ENCODE measurements at regions not wholly inside any gene's neighbourhood (a gene's known extent, or its start where the extent isn't known, plus 50 kb on each side); places are given as distances from the start of the nearest gene placed in this dataset.

DNA sequence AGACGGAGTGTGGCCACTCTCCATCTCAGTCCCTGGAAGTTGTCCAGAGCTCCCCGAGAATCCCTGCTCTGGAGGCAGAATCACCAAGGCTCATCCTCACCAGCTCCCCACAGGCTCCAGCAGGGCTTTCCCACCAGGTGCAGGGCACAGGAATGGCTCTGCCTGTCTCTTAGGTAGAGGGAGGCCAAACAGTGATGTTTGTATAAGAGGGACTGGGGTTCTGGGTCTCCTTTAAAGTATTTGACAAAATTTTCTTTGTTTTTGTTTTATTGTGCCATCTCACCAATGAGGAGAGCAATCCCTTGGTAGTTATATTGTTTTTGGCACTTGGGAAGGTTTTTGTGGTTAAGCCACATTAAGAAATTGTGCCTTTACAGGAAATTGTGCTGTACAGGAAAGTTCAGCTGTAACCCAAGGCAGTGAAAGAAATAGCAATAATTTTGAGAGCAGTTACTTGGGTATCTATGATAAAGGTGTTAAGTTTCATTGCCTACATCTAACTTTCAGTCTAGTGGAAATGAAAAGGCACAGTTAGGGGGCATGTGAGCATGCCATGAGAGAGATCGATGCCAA is 219.3 kb upstream of the PRSS58 start:
- CTCF ChIA-PET, result interaction anchor here (1.0 to 1.8 kb wide), 4 partner anchors 13 to 176 kb away, joined by 4 to 6 read pairs (median 4); no protein-coding TSS in a partner anchor
- TF ChIP-seq GRHL2 (CRISPR knock-in tag; IDR thresholded peaks at IDR 0.05; ENCODE audit: insufficient replicate concordance, severe bottlenecking) (no peak), ZBTB43 (CRISPR knock-in tag; IDR thresholded peaks at IDR 0.05) (no peak), TP53 (CRISPR knock-in tag; IDR thresholded peaks at IDR 0.05) (no peak), PREB (CRISPR knock-in tag; IDR thresholded peaks at IDR 0.05; ENCODE audit: borderline replicate concordance) (no peak), SMAD3 (CRISPR knock-in tag; IDR thresholded peaks at IDR 0.05; ENCODE audit: borderline replicate concordance) (no peak), ATF2 (CRISPR knock-in tag; IDR thresholded peaks at IDR 0.05; ENCODE audit: borderline replicate concordance, low read depth) (no peak), ELF4 (CRISPR knock-in tag; IDR thresholded peaks at IDR 0.05; ENCODE audit: low read depth) (no peak), RORB (CRISPR knock-in tag; IDR thresholded peaks at IDR 0.05) (no peak), USF2 (CRISPR knock-in tag; IDR thresholded peaks at IDR 0.05) (no peak), ZMAT4 (CRISPR knock-in tag; IDR thresholded peaks at IDR 0.05) (no peak), ESRRA (CRISPR knock-in tag; IDR thresholded peaks at IDR 0.05; ENCODE audit: borderline replicate concordance) (no peak), MXD4 (CRISPR knock-in tag; IDR thresholded peaks at IDR 0.05; ENCODE audit: borderline replicate concordance) (no peak)
- TF ChIP-seq, protein P1, sequence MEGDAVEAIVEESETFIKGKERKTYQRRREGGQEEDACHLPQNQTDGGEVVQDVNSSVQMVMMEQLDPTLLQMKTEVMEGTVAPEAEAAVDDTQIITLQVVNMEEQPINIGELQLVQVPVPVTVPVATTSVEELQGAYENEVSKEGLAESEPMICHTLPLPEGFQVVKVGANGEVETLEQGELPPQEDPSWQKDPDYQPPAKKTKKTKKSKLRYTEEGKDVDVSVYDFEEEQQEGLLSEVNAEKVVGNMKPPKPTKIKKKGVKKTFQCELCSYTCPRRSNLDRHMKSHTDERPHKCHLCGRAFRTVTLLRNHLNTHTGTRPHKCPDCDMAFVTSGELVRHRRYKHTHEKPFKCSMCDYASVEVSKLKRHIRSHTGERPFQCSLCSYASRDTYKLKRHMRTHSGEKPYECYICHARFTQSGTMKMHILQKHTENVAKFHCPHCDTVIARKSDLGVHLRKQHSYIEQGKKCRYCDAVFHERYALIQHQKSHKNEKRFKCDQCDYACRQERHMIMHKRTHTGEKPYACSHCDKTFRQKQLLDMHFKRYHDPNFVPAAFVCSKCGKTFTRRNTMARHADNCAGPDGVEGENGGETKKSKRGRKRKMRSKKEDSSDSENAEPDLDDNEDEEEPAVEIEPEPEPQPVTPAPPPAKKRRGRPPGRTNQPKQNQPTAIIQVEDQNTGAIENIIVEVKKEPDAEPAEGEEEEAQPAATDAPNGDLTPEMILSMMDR (IDR thresholded peaks at IDR 0.05), result no peak
- TF ChIP-seq, protein P2, sequence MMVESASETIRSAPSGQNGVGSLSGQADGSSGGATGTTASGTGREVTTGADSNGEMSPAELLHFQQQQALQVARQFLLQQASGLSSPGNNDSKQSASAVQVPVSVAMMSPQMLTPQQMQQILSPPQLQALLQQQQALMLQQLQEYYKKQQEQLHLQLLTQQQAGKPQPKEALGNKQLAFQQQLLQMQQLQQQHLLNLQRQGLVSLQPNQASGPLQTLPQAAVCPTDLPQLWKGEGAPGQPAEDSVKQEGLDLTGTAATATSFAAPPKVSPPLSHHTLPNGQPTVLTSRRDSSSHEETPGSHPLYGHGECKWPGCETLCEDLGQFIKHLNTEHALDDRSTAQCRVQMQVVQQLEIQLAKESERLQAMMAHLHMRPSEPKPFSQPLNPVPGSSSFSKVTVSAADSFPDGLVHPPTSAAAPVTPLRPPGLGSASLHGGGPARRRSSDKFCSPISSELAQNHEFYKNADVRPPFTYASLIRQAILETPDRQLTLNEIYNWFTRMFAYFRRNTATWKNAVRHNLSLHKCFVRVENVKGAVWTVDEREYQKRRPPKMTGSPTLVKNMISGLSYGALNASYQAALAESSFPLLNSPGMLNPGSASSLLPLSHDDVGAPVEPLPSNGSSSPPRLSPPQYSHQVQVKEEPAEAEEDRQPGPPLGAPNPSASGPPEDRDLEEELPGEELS (CRISPR knock-in tag; IDR thresholded peaks at IDR 0.05), result no peak
- TF ChIP-seq, protein P3, sequence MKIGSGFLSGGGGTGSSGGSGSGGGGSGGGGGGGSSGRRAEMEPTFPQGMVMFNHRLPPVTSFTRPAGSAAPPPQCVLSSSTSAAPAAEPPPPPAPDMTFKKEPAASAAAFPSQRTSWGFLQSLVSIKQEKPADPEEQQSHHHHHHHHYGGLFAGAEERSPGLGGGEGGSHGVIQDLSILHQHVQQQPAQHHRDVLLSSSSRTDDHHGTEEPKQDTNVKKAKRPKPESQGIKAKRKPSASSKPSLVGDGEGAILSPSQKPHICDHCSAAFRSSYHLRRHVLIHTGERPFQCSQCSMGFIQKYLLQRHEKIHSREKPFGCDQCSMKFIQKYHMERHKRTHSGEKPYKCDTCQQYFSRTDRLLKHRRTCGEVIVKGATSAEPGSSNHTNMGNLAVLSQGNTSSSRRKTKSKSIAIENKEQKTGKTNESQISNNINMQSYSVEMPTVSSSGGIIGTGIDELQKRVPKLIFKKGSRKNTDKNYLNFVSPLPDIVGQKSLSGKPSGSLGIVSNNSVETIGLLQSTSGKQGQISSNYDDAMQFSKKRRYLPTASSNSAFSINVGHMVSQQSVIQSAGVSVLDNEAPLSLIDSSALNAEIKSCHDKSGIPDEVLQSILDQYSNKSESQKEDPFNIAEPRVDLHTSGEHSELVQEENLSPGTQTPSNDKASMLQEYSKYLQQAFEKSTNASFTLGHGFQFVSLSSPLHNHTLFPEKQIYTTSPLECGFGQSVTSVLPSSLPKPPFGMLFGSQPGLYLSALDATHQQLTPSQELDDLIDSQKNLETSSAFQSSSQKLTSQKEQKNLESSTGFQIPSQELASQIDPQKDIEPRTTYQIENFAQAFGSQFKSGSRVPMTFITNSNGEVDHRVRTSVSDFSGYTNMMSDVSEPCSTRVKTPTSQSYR (CRISPR knock-in tag; IDR thresholded peaks at IDR 0.05), result no peak
- TF ChIP-seq, protein P4, sequence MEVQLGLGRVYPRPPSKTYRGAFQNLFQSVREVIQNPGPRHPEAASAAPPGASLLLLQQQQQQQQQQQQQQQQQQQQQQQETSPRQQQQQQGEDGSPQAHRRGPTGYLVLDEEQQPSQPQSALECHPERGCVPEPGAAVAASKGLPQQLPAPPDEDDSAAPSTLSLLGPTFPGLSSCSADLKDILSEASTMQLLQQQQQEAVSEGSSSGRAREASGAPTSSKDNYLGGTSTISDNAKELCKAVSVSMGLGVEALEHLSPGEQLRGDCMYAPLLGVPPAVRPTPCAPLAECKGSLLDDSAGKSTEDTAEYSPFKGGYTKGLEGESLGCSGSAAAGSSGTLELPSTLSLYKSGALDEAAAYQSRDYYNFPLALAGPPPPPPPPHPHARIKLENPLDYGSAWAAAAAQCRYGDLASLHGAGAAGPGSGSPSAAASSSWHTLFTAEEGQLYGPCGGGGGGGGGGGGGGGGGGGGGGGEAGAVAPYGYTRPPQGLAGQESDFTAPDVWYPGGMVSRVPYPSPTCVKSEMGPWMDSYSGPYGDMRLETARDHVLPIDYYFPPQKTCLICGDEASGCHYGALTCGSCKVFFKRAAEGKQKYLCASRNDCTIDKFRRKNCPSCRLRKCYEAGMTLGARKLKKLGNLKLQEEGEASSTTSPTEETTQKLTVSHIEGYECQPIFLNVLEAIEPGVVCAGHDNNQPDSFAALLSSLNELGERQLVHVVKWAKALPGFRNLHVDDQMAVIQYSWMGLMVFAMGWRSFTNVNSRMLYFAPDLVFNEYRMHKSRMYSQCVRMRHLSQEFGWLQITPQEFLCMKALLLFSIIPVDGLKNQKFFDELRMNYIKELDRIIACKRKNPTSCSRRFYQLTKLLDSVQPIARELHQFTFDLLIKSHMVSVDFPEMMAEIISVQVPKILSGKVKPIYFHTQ (CRISPR knock-in tag; IDR thresholded peaks at IDR 0.05), result no peak
- TF ChIP-seq, protein P5, sequence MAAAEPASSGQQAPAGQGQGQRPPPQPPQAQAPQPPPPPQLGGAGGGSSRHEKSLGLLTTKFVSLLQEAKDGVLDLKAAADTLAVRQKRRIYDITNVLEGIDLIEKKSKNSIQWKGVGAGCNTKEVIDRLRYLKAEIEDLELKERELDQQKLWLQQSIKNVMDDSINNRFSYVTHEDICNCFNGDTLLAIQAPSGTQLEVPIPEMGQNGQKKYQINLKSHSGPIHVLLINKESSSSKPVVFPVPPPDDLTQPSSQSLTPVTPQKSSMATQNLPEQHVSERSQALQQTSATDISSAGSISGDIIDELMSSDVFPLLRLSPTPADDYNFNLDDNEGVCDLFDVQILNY (CRISPR knock-in tag; IDR thresholded peaks at IDR 0.05), result no peak
- TF ChIP-seq, protein P6, sequence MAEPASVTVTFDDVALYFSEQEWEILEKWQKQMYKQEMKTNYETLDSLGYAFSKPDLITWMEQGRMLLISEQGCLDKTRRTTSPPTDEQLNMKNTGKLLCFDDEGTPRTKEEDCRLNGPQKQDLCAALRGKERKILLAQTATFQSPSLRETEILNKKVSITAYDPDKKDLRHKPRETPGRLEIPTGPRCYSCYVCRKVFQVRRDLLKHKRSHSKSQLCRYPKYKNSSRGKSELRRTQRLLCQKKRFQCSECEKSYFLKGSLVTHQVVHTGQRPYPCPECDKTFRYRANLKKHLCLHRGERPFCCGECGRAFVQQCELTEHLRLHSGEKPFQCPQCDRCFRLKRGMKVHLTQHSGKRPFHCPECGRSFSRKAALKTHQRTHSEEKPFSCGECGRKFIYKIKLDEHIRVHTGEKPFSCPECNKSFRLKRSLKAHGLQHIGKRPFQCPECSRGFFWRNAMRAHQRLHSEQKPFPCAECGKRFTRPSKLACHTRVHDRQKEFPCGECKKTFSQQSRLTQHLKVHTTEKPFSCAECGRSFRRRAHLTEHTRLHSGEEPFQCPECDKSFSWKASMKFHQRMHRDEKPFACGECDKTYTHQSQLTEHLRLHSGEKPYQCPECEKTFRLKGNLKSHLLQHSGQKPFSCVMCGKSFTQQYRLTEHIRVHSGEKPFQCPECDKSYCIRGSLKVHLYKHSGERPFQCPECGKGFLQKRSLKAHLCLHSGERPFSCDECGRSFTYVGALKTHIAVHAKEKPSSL (CRISPR knock-in tag; conservative IDR thresholded peaks at IDR 0.05), result no peak

More for the DNA sequence above, 219.3 kb upstream of the PRSS58 start:
- Mint-ChIP-seq H3K4me1 (peaks cover 9% of the 10 kb centered on the region), H3K4me3 (no peak overlapping the region), H3K27ac (no peak overlapping the region), H3K36me3 (no peaks in the 10 kb centered on the region), H3K9me3 (peaks cover 4% of the 10 kb centered on the region), H3K27me3 (ENCODE audit: low read depth) (peaks cover 12% of the 10 kb centered on the region)
- POLR2A ChIA-PET, result no interaction called here
- DNase-seq (ENCODE audit: low spot score) (no peak), ATAC-seq (no peak)
